Upper lobe of right lung (tissue), 1 donor: ENCODE measurements at regions not wholly inside any gene's neighbourhood (a gene's known extent, or its start where the extent isn't known, plus 50 kb on each side); places are given as distances from the start of the nearest gene placed in this dataset.

Experiments used
- ATAC-seq: fragments of 200-7000 bp; cut with Tn5 transposase; one replicate; pipeline ENCODE4 v1.9.1; 2020; ENCODE audit warnings: mild to moderate bottlenecking, moderate library complexity
- DNase-seq: peaks from one replicate; pipeline ENCODE4 v3.0.0-alpha.2; 2020
- H3K27ac ChIP-seq: fragments of 200-600 bp; one replicate; pipeline ENCODE4 v1.8.0; 2022
- H3K27me3 ChIP-seq: fragments of 200-600 bp; one replicate; pipeline ENCODE4 v1.8.0; 2022; ENCODE audit warnings: mild to moderate bottlenecking
- H3K36me3 ChIP-seq: fragments of 200-600 bp; one replicate; pipeline ENCODE4 v1.8.0; 2022
- H3K4me1 ChIP-seq: fragments of 200-600 bp; one replicate; pipeline ENCODE4 v1.8.0; 2022
- H3K4me3 ChIP-seq: fragments of 200-600 bp; one replicate; pipeline ENCODE4 v1.8.0; 2022; ENCODE audit warnings: mild to moderate bottlenecking
- H3K9me3 ChIP-seq: fragments of 200-600 bp; one replicate; pipeline ENCODE4 v1.8.0; 2022
- CTCF ChIP-seq: fragments of 200-600 bp; IDR thresholded peaks from one replicate; pipeline ENCODE4 v1.8.0; 2022; ENCODE audit warnings: antibody characterized with exemption
- intact Hi-C: fragments of 100-400 bp; cut with DNase I; formaldehyde crosslinking; loops from one replicate; pipeline ENCODE4 v1.11.0; 2022
- donor health status: DM: no; HTN: yes; CAD: no; lungs with severe emphysema.

DNA sequence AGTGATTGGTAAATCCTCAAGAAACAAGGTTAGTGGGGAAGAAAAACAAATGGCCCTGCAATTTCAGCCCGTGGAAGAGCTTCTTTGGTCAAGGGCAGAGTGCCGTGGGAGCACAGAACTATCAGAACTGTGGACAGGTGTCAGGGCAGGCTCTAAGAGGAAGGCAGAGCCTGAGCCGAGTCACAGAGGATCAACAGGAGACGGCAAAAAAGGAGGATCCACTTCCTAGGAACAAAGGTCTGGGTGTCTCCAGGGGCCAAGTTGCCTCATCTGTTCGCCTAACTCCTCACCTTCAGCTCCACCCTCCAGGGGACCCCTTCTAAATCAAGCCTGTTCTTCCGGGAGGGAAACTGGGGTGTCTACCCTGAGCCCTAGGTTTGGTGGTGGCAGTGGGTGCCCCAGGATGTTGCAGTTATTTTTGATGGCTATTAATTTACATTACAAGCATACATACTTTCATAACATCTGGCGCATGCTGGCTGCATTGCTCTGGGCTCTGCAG is 88.0 kb downstream of the FEM1C start:
- DNase-seq (no peak), ATAC-seq (no peak)
- Histone ChIP-seq H3K4me1 (peaks cover 15% of the 10 kb centered on the region), H3K4me3 (no peak overlapping the region), H3K27ac (no peak overlapping the region), H3K27me3 (no peaks in the 10 kb centered on the region), H3K36me3 (no peaks in the 10 kb centered on the region), H3K9me3 (no peaks in the 10 kb centered on the region)
- intact Hi-C loops, result no loop called here
- no peak for TF ChIP-seq CTCF

DNA sequence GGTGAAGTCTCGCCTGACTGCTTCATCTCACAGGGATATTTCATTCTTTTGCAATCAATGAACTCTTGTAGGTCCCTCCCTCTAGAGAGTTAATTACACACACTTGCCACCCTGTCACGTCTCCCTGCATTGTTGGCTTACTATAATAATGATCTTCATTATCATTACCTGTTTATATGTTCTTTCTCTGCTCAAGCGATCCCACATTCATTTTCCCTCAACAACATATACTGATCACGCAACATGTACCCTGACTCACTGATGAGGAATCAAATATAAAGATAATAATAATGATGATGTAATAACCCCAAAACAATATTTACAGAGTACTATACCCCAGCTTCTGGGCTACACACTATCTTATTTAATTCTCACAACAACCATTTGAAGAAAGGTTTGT is 88.5 kb downstream of the FEM1C start:
- DNase-seq (no peak), ATAC-seq (no peak)
- Histone ChIP-seq H3K4me1 (peaks cover 18% of the 10 kb centered on the region), H3K36me3 (no peaks in the 10 kb centered on the region), H3K27me3 (no peaks in the 10 kb centered on the region), H3K9me3 (no peaks in the 10 kb centered on the region), H3K27ac (no peak overlapping the region), H3K4me3 (no peak overlapping the region)
- no peak for TF ChIP-seq CTCF
- intact Hi-C loops, result no loop called here

- DNase-seq, result no peak
- H3K9me3 ChIP-seq, result no peaks in the 10 kb centered on the region
- H3K4me3 ChIP-seq, result no peak overlapping the region
- ATAC-seq, result peak; percentile 64
- no peaks in the 10 kb centered on the region for H3K27me3 ChIP-seq
- intact Hi-C loops, result no loop called here
- peaks cover 25% of the 10 kb centered on the region for H3K4me1 ChIP-seq
- H3K27ac ChIP-seq, result no peak overlapping the region
- no peaks in the 10 kb centered on the region for H3K36me3 ChIP-seq
- no peak for TF ChIP-seq CTCF
These were observed 89.3 kb downstream of the FEM1C start for GRCh38 chr5:115455301-115455707.

DNA sequence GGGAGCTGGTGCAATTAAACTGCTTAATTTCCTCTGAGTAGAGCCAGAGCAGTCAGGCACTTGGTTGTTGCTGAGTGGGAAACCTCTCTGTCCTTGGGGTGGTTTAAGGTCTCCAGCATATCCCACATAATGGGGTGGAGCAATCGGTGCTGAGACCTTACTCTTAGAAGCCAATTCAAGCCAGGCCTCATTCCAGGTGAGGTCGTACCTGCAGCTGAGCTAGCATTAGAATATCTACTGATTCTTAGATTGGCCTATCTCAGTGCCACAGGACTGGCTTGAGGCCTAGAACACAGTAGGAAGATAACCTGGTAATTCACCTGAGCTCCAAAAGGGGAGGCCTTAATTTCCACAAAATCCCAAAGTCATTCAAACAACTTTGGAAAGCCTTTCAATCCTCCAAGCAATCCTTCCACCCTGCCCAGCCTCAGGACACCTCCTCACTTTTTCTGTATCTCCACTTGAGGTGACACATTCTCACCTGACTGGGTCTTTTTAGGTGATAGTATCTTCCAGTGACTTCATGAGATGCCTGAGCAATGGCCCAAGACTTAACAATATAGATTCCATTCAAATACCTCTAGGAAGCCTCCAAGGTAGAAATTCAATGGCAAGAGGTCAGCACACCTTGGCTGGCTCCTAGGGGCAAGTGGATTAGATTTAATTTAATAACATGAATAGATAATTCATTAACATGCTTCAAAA is 91.0 kb downstream of the FEM1C start:
- H3K36me3 ChIP-seq, result no peaks in the 10 kb centered on the region
- ATAC-seq (no peak), DNase-seq (no peak)
- no peak overlapping the region for H3K27ac ChIP-seq
- TF ChIP-seq CTCF, result no peak
- intact Hi-C loops, result no loop called here
- no peak overlapping the region for H3K4me3 ChIP-seq
- H3K4me1 ChIP-seq, result peaks cover 31% of the 10 kb centered on the region
- H3K9me3 ChIP-seq, result no peaks in the 10 kb centered on the region
- H3K27me3 ChIP-seq, result no peaks in the 10 kb centered on the region

GRCh38 chr5:115452536-115453235 is 91.9 kb downstream of the FEM1C start:
- no peak for DNase-seq
- intact Hi-C loops, result no loop called here
- Histone ChIP-seq H3K9me3 (no peaks in the 10 kb centered on the region), H3K36me3 (no peaks in the 10 kb centered on the region), H3K27ac (no peak overlapping the region), H3K4me1 (peaks cover 28% of the 10 kb centered on the region), H3K27me3 (no peaks in the 10 kb centered on the region), H3K4me3 (no peak overlapping the region)
- no peak for TF ChIP-seq CTCF
- no peak for ATAC-seq
